Inferior parietal cortex (tissue), 1 donor: ENCODE measurements at regions not wholly inside any gene's neighbourhood (a gene's known extent, or its start where the extent isn't known, plus 50 kb on each side); places are given as distances from the start of the nearest gene placed in this dataset.

Experiments
- DNase-seq: peaks from one replicate; pipeline ENCODE4 v3.0.0-alpha.2; 2016; ENCODE audit errors: extremely low spot score

DNA sequence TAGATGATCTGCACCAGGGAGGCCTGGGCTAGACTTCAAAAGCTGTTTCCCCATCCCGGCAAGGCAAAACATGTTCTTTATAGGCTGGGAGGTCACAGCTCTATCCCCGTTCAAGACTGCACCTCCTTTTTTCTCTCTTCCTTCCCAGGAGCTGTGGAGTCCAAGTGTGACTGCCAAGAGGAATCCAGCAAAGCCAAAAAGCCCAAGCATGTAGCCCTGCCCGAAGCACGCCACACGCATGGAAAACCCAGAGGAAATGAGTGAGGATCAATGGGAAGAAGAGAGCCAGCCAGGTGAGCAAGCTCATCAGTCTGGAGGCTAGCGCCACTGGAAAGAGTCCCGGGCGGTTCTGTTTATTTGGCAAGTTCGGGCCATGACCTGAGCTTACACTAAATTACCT is 240.4 kb downstream of the PRL start:
- DNase-seq, result no peak

DNA sequence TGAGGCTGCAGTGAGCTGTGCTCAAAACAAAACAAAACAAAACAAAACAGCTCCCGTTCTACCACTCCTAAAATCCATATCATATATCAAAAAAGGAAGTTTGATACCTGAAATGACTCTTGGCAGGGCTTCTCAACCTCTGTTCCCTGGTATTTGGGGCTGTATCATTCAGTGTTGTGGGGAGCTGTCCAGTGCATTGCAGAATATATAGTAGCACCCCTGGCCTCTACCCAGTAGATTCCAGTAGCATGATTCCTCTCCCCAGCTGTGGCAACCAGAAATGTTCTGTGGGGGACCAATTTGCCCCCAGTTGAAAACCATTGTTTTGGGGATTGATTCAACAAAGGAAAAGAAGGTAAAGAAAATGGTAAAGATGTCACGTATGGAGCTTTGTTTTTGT is 238.9 kb downstream of the PRL start:
- DNase-seq, result no peak

DNA sequence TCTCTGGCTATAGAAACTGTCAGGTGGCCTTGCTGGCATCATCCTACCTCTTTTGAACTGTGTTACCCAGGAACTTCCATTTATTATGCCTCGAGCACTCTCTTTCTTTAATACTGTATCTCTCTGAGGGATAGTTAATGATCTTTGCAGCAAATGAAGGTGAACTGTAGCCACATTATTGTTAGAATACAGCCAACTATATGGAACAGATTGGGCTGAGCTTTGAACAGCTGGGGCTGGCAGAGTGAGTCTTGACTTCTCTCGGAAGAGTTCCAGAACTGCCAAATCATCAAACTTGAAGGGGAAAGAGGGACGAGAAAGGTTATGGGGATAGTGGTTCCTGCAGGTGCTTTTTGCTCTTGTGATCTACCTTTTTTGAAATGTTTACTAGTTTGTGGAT is 237.7 kb downstream of the PRL start:
- DNase-seq, result no peak

DNA sequence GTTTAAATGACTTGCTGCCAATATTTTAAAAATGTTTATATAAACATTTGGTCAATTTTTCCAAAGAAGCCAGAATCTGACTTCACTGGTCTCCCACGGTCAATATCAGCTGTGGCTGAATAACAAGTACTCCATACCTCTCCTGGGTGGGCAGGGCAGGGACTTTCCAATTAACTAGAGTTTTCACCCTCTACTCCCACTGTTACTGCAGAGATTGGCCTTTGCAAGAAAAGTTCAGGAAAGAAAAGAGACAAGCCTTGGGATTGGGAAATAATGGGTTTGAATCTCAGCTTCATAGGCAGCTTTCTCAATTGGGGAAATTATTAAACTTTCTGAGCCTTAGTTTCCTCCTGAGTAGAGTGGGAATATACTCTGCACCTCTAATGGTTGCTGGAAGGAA is 236.9 kb downstream of the PRL start:
- no peak for DNase-seq

DNA sequence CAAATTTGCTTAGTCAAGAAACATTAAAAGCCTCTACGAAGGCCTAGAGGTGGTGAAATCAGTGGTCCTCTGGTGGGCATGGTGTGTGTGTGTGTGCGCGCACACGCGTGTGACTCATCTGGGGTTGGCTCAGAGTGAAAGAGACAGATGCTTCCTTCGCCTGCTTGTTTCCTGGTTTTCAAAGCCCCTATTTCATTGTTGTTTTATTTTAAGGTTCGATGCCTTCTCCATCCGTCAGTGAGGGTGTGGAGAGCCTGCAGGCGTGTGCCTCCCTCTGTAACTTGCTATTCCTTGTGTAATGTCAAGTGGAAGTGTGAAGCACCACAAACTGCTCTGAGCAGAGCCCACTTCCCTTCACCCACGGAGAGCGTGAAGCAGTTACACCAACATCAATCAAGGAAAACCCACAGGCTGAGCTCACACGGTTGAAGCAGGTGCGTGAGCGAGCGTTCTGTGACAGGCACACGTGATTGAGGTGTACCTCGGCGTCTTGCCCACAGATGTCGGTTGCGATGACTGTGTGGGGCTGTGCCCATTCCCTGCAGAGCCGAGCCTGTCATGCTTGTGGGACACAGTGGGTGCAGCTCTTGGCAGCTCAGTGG is 233.9 kb downstream of the PRL start:
- no peak for DNase-seq

DNA sequence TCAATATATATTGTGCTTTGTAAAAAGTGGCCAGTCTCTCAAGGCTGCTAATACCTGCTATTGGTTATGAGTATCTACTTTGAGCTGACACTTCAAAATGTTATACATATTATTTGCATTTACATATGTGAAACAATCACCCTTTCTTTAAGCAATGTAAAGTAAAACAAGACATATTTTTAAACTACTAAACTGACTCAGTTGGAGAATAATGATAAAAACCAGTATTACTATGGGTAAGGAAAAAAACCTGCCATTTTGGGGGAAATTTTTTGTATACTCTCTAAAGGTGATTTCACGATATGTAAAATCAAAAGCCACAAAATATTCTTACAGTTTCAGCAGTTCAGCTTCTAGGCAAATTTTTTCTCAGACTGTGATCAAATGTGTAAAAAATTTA is 232.3 kb downstream of the PRL start:
- DNase-seq, result no peak

DNA sequence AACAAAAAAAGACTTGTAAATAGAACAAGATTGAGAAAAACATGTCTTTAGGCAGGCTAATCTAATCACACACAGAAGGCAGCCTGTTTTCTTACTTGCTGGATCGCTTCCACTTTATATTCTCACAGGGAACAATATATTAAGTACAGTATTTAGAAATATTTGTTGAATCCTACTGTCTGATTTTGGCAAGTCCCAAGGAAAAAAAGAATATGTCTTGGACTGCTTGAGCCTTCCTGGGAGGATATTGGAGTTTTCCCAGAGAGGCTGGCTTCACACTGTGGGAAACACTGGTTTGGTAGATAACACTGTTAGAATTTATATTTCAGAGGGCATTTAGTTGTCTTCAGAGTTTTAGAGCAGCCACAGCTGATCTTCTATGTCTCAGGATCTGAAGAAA is 229.7 kb downstream of the PRL start:
- no peak for DNase-seq

DNA sequence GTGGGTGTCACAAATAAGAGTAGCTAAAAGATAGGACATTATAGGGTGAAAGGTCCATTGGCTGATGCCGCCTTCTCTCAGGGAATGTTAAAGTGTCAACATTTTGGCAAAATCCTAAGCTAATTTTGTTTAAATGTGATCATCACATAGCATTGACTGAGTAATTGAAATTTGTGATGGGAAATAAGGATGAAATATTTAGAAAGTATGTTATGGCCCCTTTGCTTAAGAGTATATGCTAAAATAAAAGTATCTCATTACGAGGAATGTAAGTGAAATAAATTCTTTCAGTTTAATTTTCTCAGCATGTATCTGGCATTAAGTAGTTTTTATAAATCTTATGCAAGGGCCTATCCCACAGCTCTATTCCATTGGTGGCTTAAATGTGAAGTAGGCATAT is 229.2 kb downstream of the PRL start:
- no peak for DNase-seq

DNA sequence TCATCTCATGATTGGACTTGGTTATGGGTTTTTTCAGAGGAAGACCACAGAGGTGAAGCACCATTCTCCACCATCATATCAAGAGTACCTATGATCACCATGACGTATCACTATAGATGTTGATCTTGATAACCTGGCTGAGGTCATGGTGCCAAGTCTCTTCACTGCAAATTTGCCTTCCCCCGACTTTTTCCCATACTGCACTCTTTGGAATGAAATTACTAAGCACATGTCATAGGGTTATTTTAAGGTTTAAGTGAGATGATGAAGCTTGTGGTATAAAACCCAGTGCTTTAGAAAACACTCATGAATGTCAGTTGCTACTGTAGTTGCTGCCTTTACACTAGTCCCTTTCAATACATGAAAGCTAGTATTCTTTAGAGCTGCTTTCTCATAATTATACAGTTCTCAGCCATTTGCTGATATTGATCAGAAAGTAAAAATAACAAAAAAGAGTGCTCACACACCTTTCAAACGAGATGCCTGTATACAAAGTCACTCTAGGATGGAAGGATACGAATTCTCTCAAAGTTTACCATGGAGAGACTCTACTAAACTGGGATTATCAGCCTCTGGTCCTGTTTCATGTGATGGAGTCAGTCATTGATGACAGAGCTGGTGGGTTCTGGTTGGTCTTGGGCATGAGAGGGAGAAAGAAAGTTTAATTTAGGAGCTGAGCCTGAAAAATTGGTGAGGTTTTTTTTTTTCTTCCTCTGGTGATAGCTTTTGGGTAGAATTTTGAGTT is 228.1 kb downstream of the PRL start:
- no peak for DNase-seq

DNA sequence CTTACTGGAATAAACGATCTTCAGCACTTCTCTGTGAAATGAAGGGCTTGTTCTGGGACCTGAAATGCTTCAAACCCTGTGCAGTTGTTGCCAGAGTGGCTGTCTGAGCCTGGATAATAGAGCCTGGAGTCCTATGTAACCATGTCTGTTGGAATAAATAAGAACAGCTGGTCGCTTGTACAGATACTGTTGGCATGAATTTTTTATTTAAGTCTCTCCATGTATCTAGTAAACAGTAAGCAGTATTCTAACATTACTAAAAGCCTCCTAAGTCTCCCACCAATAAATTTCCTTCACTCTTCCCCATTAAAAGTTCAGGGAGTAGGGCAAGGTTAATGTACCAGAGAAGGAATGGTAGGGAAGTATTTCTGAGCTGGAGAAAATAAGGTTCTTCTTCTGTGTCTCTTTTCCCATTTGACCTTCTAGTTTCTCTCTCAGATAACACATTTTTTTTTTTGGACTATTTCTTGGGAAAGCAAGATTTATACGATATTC is 227.5 kb downstream of the PRL start:
- no peak for DNase-seq

DNA sequence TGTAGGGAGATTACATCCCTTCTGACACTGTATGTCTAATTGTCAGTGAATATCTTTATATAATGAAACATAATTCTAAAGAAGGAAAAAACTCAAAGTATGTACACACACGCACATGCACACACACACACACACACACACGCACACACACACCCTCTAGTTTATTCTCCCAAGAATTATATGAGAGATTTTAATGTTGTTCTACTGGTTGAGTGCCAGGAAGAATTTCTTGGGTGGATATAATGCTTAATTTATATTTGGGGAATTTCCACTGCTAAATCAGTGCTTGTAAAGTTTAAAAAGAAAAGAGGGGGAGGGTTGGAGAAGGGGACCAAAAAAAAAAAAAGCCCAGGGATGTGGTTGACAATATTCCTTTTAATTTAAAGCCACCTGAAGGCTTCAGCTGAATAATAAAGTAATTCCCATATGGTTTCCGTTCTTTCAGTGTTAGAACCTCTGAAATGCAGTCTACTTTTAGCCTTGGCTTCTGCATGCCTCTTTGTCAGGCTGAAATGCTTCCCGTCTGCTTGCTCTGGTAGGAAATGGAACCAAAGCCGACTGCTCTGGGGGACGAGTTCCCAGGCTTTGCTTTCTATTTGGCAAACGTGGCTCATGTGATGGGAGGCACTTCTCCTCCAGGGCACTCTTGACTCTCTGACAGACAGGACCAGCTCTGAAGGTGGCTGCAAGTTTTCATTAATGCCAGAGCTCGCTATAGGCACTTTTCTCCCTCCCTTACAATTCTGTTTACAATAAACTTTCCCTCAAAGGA is 225.4 kb downstream of the PRL start:
- DNase-seq, result no peak

DNA sequence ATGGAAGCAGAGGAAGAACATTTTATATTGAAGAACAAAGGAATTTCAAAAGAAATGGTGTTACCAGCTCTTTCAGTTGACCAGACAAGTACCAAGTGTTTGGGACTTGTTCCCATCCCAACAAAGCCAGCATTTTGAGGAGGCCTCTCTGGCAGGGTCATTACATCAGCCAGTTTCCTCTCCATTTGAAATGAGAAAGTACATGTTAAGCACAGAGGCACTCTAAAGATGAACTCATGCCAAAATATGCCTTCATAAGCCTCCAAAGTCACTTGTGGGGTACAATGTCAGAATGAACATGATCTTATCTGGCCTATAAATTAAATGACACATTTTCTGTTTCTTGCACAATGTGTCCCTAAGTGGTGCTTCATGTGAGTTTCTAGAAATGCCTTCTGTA is 223.9 kb downstream of the PRL start:
- DNase-seq, result no peak

DNA sequence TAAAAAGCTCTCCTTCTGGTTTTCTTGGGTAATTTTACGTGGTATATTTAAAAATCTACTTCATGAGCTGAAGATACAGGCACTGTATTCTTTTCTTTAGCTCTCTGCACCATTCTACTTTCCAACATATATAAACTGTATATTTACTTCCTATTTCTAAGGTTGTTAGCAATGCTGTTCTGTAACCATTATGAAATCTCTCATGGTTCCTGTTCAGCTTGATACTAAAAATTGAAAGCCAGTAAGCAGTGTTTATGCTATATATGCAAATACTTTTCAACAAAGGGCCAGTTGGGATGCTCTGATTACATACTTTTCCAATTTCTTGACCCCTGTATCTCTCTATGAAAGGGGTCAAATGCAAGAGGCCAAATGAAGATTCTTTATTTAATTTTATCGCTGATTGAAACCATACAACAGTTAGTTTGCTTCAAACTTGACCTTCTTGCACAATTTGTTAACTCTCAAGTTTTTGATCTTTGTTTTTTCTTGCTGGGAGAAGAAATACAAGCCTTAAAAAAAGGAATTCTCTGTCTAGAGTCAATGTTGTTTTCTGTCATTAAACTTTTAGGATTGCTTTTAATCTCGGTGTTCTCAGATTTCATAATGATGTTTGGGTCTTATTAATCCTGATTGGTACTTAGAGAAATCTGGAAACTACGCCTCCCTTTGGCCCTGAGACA is 223.2 kb downstream of the PRL start:
- no peak for DNase-seq

DNA sequence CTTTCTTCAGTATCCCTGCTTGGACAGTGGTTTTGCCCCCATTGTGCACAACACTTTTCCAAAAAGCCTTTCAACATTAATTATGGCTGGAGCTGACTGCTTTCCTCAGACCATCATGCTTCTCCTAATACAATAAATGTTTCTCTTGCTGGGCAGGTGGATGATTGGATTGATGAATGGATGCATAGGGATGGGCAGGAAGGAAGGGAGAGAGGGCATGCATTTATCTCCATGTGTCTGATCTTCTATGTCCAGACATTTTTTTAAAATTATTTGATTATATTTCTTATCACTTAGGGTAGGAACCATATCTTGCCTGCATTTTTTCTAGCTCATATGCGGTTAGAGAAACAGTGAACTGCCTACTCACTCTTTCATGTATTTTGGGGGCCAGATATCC is 218.5 kb downstream of the PRL start:
- DNase-seq, result no peak

DNA sequence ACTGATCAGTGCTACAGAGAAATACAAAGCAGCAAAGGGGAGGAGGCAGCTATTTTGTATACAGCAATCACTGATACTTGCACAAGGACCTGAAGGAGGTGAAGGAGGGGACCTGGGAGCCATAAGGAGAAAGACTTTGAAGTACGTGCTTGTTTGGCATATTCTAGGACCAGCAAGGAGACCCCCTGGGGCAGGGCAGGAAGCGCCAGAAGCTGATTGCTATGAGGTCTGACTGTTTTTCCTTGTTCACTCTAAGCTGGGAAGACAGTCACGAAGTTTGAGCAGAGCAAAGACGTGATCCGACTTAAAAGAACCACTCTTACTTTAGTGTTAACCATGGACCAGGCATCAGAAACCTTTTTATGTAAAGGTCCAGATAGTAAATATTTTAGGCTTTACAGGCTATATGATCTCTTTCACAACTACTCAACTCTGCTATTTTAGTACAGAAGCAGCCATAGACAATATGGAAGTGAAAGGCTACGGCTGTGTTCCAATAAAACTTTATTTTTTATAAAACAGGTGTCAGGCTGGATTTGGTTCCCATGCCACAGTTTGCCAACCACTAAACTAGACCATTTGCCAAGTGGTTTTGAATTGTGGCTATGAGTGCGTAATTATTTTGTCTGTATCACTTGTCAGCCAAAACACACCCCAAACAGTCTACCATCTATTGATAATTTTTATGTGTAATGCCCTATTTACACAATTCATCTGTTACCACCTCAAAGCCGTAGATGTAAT is 217.9 kb downstream of the PRL start:
- no peak for DNase-seq

DNA sequence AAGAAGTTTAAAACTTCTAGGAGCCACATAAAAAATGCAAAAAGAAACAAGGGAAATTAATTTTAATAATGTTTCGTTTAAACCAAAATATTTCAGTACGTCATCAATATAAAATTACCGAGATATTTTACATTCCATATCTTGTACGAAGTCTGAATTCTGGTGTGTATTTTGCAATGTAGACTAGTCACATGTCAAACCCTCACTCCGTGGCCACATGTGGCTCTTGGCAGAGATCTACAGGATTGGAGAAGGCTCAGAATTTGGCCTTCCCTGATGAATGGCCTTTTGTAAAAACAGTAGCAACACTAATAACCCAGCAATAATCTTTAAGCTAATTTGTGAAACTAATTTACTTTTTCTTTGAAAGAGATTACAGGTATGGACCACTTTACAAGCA is 217.1 kb downstream of the PRL start:
- DNase-seq, result no peak

DNA sequence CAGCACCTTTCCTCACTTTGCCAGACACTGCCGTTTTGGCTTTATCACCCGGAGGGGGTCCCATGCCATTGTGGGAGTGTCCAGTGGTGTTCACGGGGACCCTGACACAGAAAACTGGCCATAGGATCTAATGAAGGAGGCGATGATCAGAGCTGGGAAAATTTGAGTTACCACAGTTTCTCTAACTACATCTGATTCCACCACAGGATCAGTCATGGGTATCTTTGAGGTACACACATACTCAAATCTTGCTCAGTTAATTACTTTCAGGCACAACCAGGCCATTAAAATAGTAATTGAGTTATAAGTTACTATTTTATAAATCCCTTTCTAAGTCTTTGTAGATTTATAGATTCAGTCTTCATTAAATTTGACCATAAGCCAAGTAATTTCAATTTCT is 215.1 kb downstream of the PRL start:
- no peak for DNase-seq

DNA sequence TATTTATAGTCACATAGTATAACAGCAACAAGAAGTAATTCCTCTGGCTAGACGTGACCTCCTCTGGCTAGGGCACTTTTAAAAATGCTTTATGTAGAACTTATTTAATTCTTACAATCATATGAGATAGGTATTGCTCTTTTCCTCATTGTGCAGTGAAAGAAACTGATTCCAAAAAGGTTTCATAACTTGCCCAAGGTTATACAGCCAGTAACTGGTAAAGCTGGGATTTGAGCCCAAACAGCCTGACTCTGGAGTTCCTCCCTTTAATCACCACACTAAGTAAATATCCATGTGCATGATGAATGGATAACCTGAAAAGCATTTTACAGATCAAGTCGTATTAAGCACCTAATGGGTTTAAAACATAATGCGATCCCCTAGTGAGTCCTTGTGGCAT is 214.6 kb downstream of the PRL start:
- DNase-seq, result no peak

DNA sequence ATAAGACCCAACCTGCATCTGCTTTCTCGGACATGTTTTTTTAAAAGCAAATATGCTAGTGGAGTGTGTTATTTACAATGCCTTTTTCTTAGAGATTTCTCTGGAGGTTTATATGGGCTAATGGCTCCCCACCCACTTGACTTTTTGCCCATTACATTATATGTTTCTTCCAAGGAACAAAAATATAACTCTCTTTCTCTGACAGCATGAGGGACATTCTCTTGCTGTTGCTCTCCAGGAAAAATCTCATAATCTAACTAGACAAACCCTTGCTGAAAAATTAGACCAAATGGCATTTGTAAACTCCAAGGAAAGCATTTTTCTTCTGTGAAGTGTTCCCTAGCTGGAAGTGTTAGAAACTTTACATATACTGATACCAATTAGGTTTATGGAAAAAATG is 213.7 kb downstream of the PRL start:
- no peak for DNase-seq

DNA sequence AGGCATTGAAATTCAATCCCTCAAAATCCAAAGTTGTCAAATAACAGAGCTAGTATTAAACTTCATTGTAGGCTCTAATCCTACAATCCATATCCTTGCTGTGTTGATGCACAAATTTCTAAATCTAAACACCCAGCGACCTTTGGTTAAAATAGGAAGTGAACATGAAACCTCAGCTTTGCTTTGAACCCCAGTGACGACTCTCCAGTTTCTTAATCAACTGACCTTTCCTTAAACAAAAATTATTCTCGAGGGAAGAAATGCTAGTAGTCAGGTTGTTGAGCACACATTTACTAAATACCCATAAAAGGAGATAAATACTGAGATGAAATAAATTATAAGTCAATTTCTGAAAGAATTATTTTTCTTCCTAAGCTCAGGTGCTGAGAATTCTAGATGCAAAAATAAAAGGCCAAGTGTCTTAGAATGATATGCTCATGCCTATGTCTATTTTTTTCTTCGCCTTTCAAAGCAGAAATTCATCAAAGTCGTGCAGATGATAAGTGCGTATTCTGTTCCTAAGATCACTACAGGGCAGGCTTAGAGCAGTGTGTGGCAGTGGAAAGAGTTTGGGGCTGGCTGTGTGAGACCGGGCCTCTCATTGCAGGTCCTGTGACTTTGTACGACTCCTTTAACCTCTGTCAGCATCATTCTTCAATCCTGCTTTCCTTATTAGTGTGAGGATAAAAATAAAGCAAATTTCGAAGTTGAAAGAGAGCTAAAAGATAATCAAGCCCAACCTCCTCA is 208.7 kb downstream of the PRL start:
- no peak for DNase-seq

DNA sequence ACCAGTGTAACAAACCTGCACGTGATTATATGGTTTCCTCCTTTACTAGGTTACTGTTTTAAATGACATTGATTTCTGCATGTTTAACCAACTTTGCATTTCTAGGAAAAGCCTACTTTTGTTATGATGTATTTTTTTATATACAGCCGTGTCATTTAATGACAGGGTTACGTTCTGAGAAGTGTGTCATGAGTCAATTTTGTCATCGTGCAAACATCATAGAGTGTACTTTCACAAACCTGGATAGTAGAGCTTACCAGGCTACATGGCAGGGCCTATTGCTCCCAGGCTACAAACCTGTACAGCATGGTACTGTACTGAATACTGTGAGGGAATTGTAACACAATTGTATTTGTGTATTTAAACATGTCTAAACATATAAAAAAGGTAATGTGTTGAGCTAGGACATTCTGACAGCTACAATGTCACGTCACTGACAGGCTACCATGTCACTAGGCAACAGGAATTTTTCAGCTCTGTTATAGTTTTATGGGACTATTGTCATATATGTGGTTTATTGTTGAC is 205.3 kb downstream of the PRL start:
- DNase-seq, result no peak
